GM21526 (cell line): ENCODE measurements at regions not wholly inside any gene's neighbourhood (a gene's known extent, or its start where the extent isn't known, plus 50 kb on each side); places are given as distances from the start of the nearest gene placed in this dataset.

Experiments
- ATAC-seq: cut with Tn5 transposase; IDR thresholded peaks from one replicate; pipeline ENCODE4 v1.9.1; 2021; ENCODE audit warnings: moderate library complexity; ENCODE audit not compliant: unreplicated experiment, low FRiP score

GRCh38 chr4:100130964-100131363, 59.3 kb downstream of the DDIT4L start:
- no peak for ATAC-seq

- ATAC-seq = no peak
These were observed 59.8 kb downstream of the DDIT4L start for GRCh38 chr4:100130491-100130890.

- no peak for ATAC-seq
These were observed 60.5 kb downstream of the DDIT4L start for GRCh38 chr4:100129774-100130173.

GRCh38 chr4:100128338-100128737, 61.9 kb downstream of the DDIT4L start:
- ATAC-seq = no peak

- ATAC-seq = no peak
These were observed 65.6 kb downstream of the DDIT4L start for GRCh38 chr4:100124715-100125114.

- ATAC-seq = no peak
These were observed 72.1 kb downstream of the DDIT4L start for GRCh38 chr4:100118181-100118580.

GRCh38 chr4:100117750-100118149, 72.5 kb downstream of the DDIT4L start:
- no peak for ATAC-seq

GRCh38 chr4:100114909-100115308, 75.4 kb downstream of the DDIT4L start:
- ATAC-seq = no peak

- ATAC-seq = no peak
These were observed 76.5 kb downstream of the DDIT4L start for GRCh38 chr4:100113732-100114131.

GRCh38 chr4:100113096-100113495, 77.2 kb downstream of the DDIT4L start:
- no peak for ATAC-seq

GRCh38 chr4:100109921-100110320, 80.3 kb downstream of the DDIT4L start:
- no peak for ATAC-seq

GRCh38 chr4:100108869-100109268, 81.4 kb downstream of the DDIT4L start:
- ATAC-seq = no peak

GRCh38 chr4:100106982-100107381, 83.3 kb downstream of the DDIT4L start:
- peak; percentile 95 for ATAC-seq

- no peak for ATAC-seq
These were observed 86.6 kb downstream of the DDIT4L start for GRCh38 chr4:100103671-100104070.

GRCh38 chr4:100100985-100101384, 89.3 kb downstream of the DDIT4L start:
- ATAC-seq = peak; percentile 63

GRCh38 chr4:100099746-100100145, 90.5 kb downstream of the DDIT4L start:
- ATAC-seq = no peak

- no peak for ATAC-seq
These were observed 91.6 kb downstream of the DDIT4L start for GRCh38 chr4:100098681-100099080.

GRCh38 chr4:100098011-100098545, 92.2 kb downstream of the DDIT4L start:
- no peak for ATAC-seq

- ATAC-seq = peak; percentile 92
These were observed 94.3 kb downstream of the DDIT4L start for GRCh38 chr4:100095729-100096595.

- peak; percentile 81 for ATAC-seq
These were observed 97.0 kb downstream of the DDIT4L start for GRCh38 chr4:100093091-100093866.

- no peak for ATAC-seq
These were observed 102.5 kb downstream of the DDIT4L start for GRCh38 chr4:100087743-100088142.
